Right lobe of liver (tissue), 4 donors: ENCODE measurements at regions not wholly inside any gene's neighbourhood (a gene's known extent, or its start where the extent isn't known, plus 50 kb on each side); places are given as distances from the start of the nearest gene placed in this dataset.

Experiments used
- CTCF ChIP-seq, 4 donors: fragments of 200-600 bp in 3 of 4; fragments of 450-650 bp in 1 of 4; IDR thresholded peaks; one replicate each; pipeline versions ENCODE4 v1.5.1 to v1.8.0; 2016 to 2022; ENCODE audit warnings: antibody characterized with exemption in 4 of 4, mild to moderate bottlenecking in 2 of 4
- POLR2A ChIP-seq: fragments of 450-650 bp; IDR thresholded peaks from one replicate; pipeline ENCODE4 v1.6.1; 2017; ENCODE audit warnings: antibody characterized with exemption, mild to moderate bottlenecking
- donor health status: DM: no; HTN: no; CAD: no.
- donor health status: DM: no; HTN: no; CAD: no.
- donor health status: DM: no; HTN: yes; CAD: no.

- TF ChIP-seq CTCF (IDR thresholded peaks at IDR 0.05) (no peak), POLR2A (no peak)
Observed at GRCh38 chr10:109427411-109427810, 495.9 kb downstream of the XPNPEP1 start.
